Panc1 (cell line): ENCODE measurements at regions not wholly inside any gene's neighbourhood (a gene's known extent, or its start where the extent isn't known, plus 50 kb on each side); places are given as distances from the start of the nearest gene placed in this dataset.

Experiments used
- CTCF ChIP-seq: fragments of 450-650 bp; IDR thresholded peaks from 2 replicates; pipeline ENCODE4 v1.5.1; 2017; ENCODE audit warnings: mild to moderate bottlenecking
- POLR2AphosphoS5 ChIP-seq: IDR thresholded peaks from 2 replicates; pipeline ENCODE4 v1.6.1; 2012; ENCODE audit warnings: mild to moderate bottlenecking, low read depth, low read length, moderate library complexity
- REST ChIP-seq, 2 experiments: IDR thresholded peaks; 2 replicates each; pipeline ENCODE4 v1.6.1; 2011 to 2012; ENCODE audit warnings: low read depth in 2 of 2, control low read depth in 1 of 2, low read length in 1 of 2, mild to moderate bottlenecking in 1 of 2, moderate library complexity in 1 of 2; ENCODE audit not compliant: insufficient read depth in 1 of 2
- SIN3A ChIP-seq: IDR thresholded peaks from 2 replicates; pipeline ENCODE4 v1.6.1; 2012; ENCODE audit warnings: low read depth, mild to moderate bottlenecking, low read length, moderate library complexity, borderline replicate concordance; ENCODE audit not compliant: insufficient read depth

- TF ChIP-seq CTCF, result no peak
- TF ChIP-seq REST (IDR thresholded peaks at IDR 0.05; ENCODE audit: insufficient read depth in 1 of 2, low read depth in 2 of 2, low read length in 1 of 2), result no peak
- TF ChIP-seq POLR2AphosphoS5, result no peak
- TF ChIP-seq SIN3A, result no peak
Observed at GRCh38 chr2:222087998-222088397, 210.8 kb downstream of the PAX3 start.
